K562 (cell line): ENCODE measurements at regions not wholly inside any gene's neighbourhood (a gene's known extent, or its start where the extent isn't known, plus 50 kb on each side); places are given as distances from the start of the nearest gene placed in this dataset.
"Not testable (repeated sequence)": the region's sequence is repeated elsewhere in the genome, so short reads cannot be mapped to it uniquely, and the experiment has no call there.

Experiments
- ATAC-seq: fragments of 200-7000 bp; cut with Tn5 transposase; 3 replicates; pipeline ENCODE4 v1.9.1; 2020; ENCODE audit warnings: moderate library complexity
- BruUV-seq: library from RNA; stranded (reverse); fragments of 400-500 nt; replicated peaks from 2 replicates; lab custom pipeline; 2021; lab: Mats Ljungman, UMichigan
- CTCF ChIA-PET: fragments of 300-600 bp; formaldehyde crosslinking; extraction: SDS; loops from one replicate; lab custom pipeline; 2021; ENCODE audit warnings: low intra/inter-chr PET ratio; lab: Yijun Ruan, JAX
- POLR2A ChIA-PET: fragments of 300-600, 350-650 bp; sonication (Branson Sonifier 250); formaldehyde crosslinking; extraction: SDS; loops from one replicate; lab custom pipeline; 2021; ENCODE audit warnings: antibody characterized with exemption, inconsistent platforms; lab: Yijun Ruan, JAX
- DNase-seq, 4 experiments: peaks; one replicate each; pipeline versions ENCODE4 v3.0.0 to v3.0.0-alpha.2; 2011 to 2018; ENCODE audit warnings: low spot score in 3 of 4, mixed read lengths in 3 of 4; ENCODE audit errors: extremely low read depth in 1 of 4
- FAIRE-seq: peaks from 2 replicates; lab custom pipeline; 2011; peaks lifted over from hg19 to GRCh38; lab: Jason Lieb, UNC
- H2AFZ ChIP-seq: 2 replicates; pipeline ENCODE4 v1.6.0; 2011; ENCODE audit warnings: low read depth, low read length, control low read depth, inconsistent platforms
- H3K27ac ChIP-seq: fragments of 200-600 bp; 3 replicates; pipeline ENCODE4 v1.8.0; 2011; ENCODE audit warnings: low read depth, mild to moderate bottlenecking, control low read depth, inconsistent platforms, low read length, moderate library complexity, mixed read lengths; ENCODE audit errors: extremely low read depth
- H3K27me3 ChIP-seq, 2 experiments: fragments of 300-600 bp in 1 of 2; 2 replicates in 1 of 2; 3 replicates in 1 of 2; pipeline versions ENCODE4 v1.6.0 to v1.8.0; 2011; ENCODE audit warnings: inconsistent platforms in 2 of 2, low read length in 2 of 2, mild to moderate bottlenecking in 1 of 2, mixed read lengths in 1 of 2, moderate library complexity in 1 of 2; ENCODE audit not compliant: control insufficient read depth in 2 of 2, insufficient read depth in 2 of 2
- H3K36me3 ChIP-seq: fragments of 300-600 bp; 3 replicates; pipeline ENCODE4 v1.8.0; 2011; ENCODE audit warnings: mild to moderate bottlenecking, low read length, inconsistent platforms; ENCODE audit not compliant: control insufficient read depth, insufficient read depth
- H3K4me1 ChIP-seq, 2 experiments: fragments of 200-600 bp in 1 of 2; replicated peaks in 1 of 2; 2 replicates in 1 of 2; 3 replicates in 1 of 2; pipeline versions ENCODE4 v1.5.1 to v1.8.0; 2011; ENCODE audit warnings: inconsistent platforms in 2 of 2, low read length in 2 of 2, mild to moderate bottlenecking in 1 of 2, mixed read lengths in 1 of 2, moderate library complexity in 1 of 2; ENCODE audit not compliant: control insufficient read depth in 2 of 2, insufficient read depth in 2 of 2
- H3K4me2 ChIP-seq: 2 replicates; pipeline ENCODE4 v1.6.1; 2011; ENCODE audit warnings: low read length, control low read depth, inconsistent platforms, mixed read lengths; ENCODE audit not compliant: insufficient read depth
- H3K4me3 ChIP-seq: fragments of 200-600 bp; sonication (generic), shearing (Covaris generic); 2 replicates; pipeline ENCODE4 v1.5.1; 2016; ENCODE audit warnings: control low read depth, inconsistent platforms
- H3K79me2 ChIP-seq: fragments of 200-600 bp; 3 replicates; pipeline ENCODE4 v1.8.0; 2011; ENCODE audit warnings: low read length, inconsistent platforms; ENCODE audit not compliant: control insufficient read depth, insufficient read depth
- H3K9ac ChIP-seq, 2 experiments: 2 replicates each; pipeline versions ENCODE4 v1.6.0 to v1.6.1; 2011; ENCODE audit warnings: low read depth in 2 of 2, low read length in 2 of 2, control low read depth in 1 of 2, inconsistent platforms in 1 of 2, mild to moderate bottlenecking in 1 of 2, mixed read lengths in 1 of 2; ENCODE audit not compliant: insufficient read depth in 1 of 2
- H3K9me1 ChIP-seq: one replicate; pipeline ENCODE4 v1.6.0; 2011; ENCODE audit warnings: inconsistent platforms, mild to moderate bottlenecking, low read length, moderate library complexity; ENCODE audit not compliant: control insufficient read depth, insufficient read depth
- H3K9me3 ChIP-seq: replicated peaks from 2 replicates; pipeline ENCODE4 v1.5.1; 2011; ENCODE audit warnings: low read depth, low read length, inconsistent platforms; ENCODE audit not compliant: control insufficient read depth, insufficient read depth
- H4K20me1 ChIP-seq: replicated peaks from 2 replicates; pipeline ENCODE4 v1.6.1; 2011; ENCODE audit warnings: low read length, inconsistent platforms, mixed read lengths; ENCODE audit not compliant: control insufficient read depth, insufficient read depth
- SMAD1 ChIP-seq: fragments of 150-350 bp; IDR thresholded peaks from 2 replicates; pipeline ENCODE4 v1.6.1; 2014; ENCODE audit warnings: low read length, low read depth; ENCODE audit not compliant: partially characterized antibody
- ZBTB17 ChIP-seq: fragments of 450-650 bp; formaldehyde crosslinking; IDR thresholded peaks from 2 replicates; pipeline ENCODE4 v1.4.0; 2020; ENCODE audit warnings: mild to moderate bottlenecking
- WGBS: fragments of 100-300 bp; shearing (Covaris generic); methylation state at CpG from one replicate; pipeline ENCODE4 v1.1.6; 2016; ENCODE audit warnings: low coverage, mixed read lengths; ENCODE audit not compliant: insufficient coverage; ENCODE audit errors: missing lambda C conversion rate; 5-methylcytosine and 5-hydroxymethylcytosine counted together
- in situ Hi-C: fragments of 300-500 bp; cut with MboI; formaldehyde crosslinking; loops from 4 replicates; pipeline ENCODE4 v1.15.0; 2018; ENCODE audit warnings: inconsistent platforms, mixed read lengths
- intact Hi-C: fragments of 100-400 bp; cut with micrococcal nuclease; formaldehyde crosslinking; loops from 2 replicates; pipeline ENCODE4 v1.14.2; 2022
- TF ChIP-seq, protein P1 (sequence below), 2 experiments: fragments of 450-650 bp in 1 of 2; IDR thresholded peaks; 2 replicates each; pipeline ENCODE4 v1.6.1; 2011 to 2017; ENCODE audit warnings: low read depth in 2 of 2, antibody characterized with exemption in 1 of 2, borderline replicate concordance in 1 of 2, low read length in 1 of 2, mild to moderate bottlenecking in 1 of 2, mixed read lengths in 1 of 2; ENCODE audit not compliant: control insufficient read depth in 1 of 2

GRCh38 chr18:33820517-33821371 is 242.7 kb downstream of the ASXL3 start:
- in situ Hi-C loops (no loop called here), intact Hi-C loops (no loop called here)
- TF ChIP-seq, protein P1, sequence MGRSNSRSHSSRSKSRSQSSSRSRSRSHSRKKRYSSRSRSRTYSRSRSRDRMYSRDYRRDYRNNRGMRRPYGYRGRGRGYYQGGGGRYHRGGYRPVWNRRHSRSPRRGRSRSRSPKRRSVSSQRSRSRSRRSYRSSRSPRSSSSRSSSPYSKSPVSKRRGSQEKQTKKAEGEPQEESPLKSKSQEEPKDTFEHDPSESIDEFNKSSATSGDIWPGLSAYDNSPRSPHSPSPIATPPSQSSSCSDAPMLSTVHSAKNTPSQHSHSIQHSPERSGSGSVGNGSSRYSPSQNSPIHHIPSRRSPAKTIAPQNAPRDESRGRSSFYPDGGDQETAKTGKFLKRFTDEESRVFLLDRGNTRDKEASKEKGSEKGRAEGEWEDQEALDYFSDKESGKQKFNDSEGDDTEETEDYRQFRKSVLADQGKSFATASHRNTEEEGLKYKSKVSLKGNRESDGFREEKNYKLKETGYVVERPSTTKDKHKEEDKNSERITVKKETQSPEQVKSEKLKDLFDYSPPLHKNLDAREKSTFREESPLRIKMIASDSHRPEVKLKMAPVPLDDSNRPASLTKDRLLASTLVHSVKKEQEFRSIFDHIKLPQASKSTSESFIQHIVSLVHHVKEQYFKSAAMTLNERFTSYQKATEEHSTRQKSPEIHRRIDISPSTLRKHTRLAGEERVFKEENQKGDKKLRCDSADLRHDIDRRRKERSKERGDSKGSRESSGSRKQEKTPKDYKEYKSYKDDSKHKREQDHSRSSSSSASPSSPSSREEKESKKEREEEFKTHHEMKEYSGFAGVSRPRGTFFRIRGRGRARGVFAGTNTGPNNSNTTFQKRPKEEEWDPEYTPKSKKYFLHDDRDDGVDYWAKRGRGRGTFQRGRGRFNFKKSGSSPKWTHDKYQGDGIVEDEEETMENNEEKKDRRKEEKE (IDR thresholded peaks at IDR 0.05; ENCODE audit: borderline replicate concordance in 1 of 2, control insufficient read depth in 1 of 2, low read depth in 2 of 2, low read length in 1 of 2), result no peak
- TF ChIP-seq ZBTB17 (CRISPR knock-in tag) (no peak), SMAD1 (no peak)
- H3K36me3 ChIP-seq, result no peaks in the 10 kb centered on the region
- H3K4me3 ChIP-seq, result no peak overlapping the region
- no peaks in the 10 kb centered on the region for H3K27me3 ChIP-seq
- FAIRE-seq (no peak), ATAC-seq (no peak), DNase-seq (no peak)
- H3K79me2 ChIP-seq, result no peaks in the 10 kb centered on the region
- BruUV-seq, result no TSS peak
- no peak overlapping the region for H3K27ac ChIP-seq
- no peaks in the 10 kb centered on the region for H3K9me1 ChIP-seq
- ChIA-PET CTCF (no interaction called here), POLR2A (no interaction called here)
- no peaks in the 10 kb centered on the region for H3K4me1 ChIP-seq
- no peak overlapping the region for H2AFZ ChIP-seq
- WGBS, result 29% methylated on average over 17 of the region's 39 CpGs
- no peak overlapping the region for H3K9ac ChIP-seq
- H4K20me1 ChIP-seq, result no peaks in the 10 kb centered on the region
- H3K9me3 ChIP-seq, result no peaks in the 10 kb centered on the region; the same call in 1 of the 2 replicates
- no peak overlapping the region for H3K4me2 ChIP-seq

DNA sequence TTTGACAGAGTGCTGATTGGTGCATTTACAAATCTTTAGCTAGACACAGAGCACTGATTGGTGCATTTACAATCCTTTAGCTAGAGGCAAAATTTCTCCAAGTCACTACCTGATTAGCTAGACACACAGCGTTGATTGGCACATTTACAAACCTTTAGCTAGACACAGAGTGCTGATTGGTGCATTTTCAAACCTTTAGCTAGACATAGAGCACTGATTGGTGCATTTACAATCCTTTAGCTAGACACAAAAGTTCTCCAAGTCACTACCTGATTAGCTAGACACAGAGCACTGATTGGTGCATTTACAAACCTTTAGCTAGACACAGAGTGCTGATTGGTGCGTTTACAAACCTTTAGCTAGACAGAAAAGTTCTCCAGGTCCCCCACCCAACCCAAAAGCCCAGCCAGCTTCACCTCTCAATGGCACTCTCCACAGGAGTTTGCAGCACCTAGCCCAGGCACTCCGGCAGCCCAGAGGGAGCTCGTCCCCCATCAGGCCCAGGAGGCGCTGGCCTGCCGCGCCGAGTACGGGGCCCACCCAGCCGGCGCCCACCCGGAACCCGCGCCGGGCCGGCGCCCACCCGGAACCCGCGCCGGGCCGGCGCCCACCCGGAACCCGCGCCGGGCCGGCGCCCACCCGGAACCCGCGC is 241.8 kb downstream of the ASXL3 start:
- in situ Hi-C loops, H3K36me3 ChIP-seq, ATAC-seq, H3K27me3 ChIP-seq, H3K4me2 ChIP-seq, POLR2A ChIA-PET, H3K9ac ChIP-seq, DNase-seq, H3K79me2 ChIP-seq, H4K20me1 ChIP-seq, H3K9me1 ChIP-seq, intact Hi-C loops, H2AFZ ChIP-seq, FAIRE-seq, H3K27ac ChIP-seq, H3K4me3 ChIP-seq, H3K9me3 ChIP-seq, CTCF ChIA-PET, H3K4me1 ChIP-seq, BruUV-seq: not testable (repeated sequence)
- 20% methylated on average over 5 of the region's 32 CpGs for WGBS
